Ishikawa (cell line): ENCODE measurements at regions not wholly inside any gene's neighbourhood (a gene's known extent, or its start where the extent isn't known, plus 50 kb on each side); places are given as distances from the start of the nearest gene placed in this dataset.

Experiments used
- CEBPB ChIP-seq: IDR thresholded peaks from 2 replicates; pipeline ENCODE4 v1.6.1; 2012
- CREB1 ChIP-seq: IDR thresholded peaks from 2 replicates; pipeline ENCODE4 v1.6.1; 2012; ENCODE audit warnings: low read depth
- EGR1 ChIP-seq: IDR thresholded peaks from 2 replicates; pipeline ENCODE4 v1.6.1; 2012
- EP300 ChIP-seq: IDR thresholded peaks from 2 replicates; pipeline ENCODE4 v1.6.1; 2012; ENCODE audit warnings: borderline replicate concordance
- FOXM1 ChIP-seq: IDR thresholded peaks from 2 replicates; pipeline ENCODE4 v1.6.1; 2012; ENCODE audit warnings: low read depth, borderline replicate concordance
- NFIC ChIP-seq: IDR thresholded peaks from 2 replicates; pipeline ENCODE4 v1.6.1; 2012
- RAD21 ChIP-seq: IDR thresholded peaks from 2 replicates; pipeline ENCODE4 v1.6.1; 2012; ENCODE audit warnings: low read depth
- TAF1 ChIP-seq: IDR thresholded peaks from 2 replicates; pipeline ENCODE4 v1.6.1; 2012; ENCODE audit warnings: low read depth, mild to moderate bottlenecking
- TCF12 ChIP-seq: IDR thresholded peaks from 2 replicates; pipeline ENCODE4 v1.6.1; 2012; ENCODE audit warnings: low read depth
- TEAD4 ChIP-seq: IDR thresholded peaks from 2 replicates; pipeline ENCODE4 v1.6.1; 2012
- YY1 ChIP-seq: IDR thresholded peaks from 2 replicates; pipeline ENCODE4 v1.6.1; 2012; ENCODE audit warnings: low read depth
- ZBTB7A ChIP-seq: IDR thresholded peaks from 2 replicates; pipeline ENCODE4 v1.6.1; 2012; ENCODE audit warnings: low read depth
- TF ChIP-seq, protein P1 (sequence below): IDR thresholded peaks from 2 replicates; pipeline ENCODE4 v1.6.1; 2012
- TF ChIP-seq, protein P2 (sequence below): IDR thresholded peaks from 2 replicates; pipeline ENCODE4 v1.6.1; 2012; ENCODE audit warnings: low read depth, mild to moderate bottlenecking
- TF ChIP-seq, protein P3 (sequence below): IDR thresholded peaks from 2 replicates; pipeline ENCODE4 v1.6.1; 2012

DNA sequence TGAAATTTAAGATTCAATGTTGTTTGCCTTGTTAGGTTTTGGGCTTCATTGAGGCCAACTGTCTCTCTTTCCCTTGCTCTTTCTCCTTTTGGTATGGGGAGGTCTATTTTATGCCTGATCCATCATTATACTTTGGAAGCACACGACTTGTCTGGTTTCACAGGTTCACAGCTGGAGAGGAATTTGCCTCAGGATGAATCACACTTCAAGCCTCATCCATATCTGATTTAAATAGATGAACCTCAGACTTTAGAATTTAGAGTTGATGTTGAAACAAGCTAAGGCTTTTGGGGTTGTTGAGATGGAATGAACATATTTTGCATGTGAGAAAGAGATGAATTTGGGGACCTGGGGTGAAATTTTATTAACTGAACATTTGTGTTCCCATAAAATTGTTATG, 150.5 kb upstream of the IGFBP3 start:
- TF ChIP-seq, protein P1, sequence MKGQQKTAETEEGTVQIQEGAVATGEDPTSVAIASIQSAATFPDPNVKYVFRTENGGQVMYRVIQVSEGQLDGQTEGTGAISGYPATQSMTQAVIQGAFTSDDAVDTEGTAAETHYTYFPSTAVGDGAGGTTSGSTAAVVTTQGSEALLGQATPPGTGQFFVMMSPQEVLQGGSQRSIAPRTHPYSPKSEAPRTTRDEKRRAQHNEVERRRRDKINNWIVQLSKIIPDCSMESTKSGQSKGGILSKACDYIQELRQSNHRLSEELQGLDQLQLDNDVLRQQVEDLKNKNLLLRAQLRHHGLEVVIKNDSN: no peak
- TF ChIP-seq RAD21: no peak
- TF ChIP-seq EGR1: no peak
- no peak for TF ChIP-seq TCF12
- TF ChIP-seq EP300: no peak
- TF ChIP-seq, protein P2, sequence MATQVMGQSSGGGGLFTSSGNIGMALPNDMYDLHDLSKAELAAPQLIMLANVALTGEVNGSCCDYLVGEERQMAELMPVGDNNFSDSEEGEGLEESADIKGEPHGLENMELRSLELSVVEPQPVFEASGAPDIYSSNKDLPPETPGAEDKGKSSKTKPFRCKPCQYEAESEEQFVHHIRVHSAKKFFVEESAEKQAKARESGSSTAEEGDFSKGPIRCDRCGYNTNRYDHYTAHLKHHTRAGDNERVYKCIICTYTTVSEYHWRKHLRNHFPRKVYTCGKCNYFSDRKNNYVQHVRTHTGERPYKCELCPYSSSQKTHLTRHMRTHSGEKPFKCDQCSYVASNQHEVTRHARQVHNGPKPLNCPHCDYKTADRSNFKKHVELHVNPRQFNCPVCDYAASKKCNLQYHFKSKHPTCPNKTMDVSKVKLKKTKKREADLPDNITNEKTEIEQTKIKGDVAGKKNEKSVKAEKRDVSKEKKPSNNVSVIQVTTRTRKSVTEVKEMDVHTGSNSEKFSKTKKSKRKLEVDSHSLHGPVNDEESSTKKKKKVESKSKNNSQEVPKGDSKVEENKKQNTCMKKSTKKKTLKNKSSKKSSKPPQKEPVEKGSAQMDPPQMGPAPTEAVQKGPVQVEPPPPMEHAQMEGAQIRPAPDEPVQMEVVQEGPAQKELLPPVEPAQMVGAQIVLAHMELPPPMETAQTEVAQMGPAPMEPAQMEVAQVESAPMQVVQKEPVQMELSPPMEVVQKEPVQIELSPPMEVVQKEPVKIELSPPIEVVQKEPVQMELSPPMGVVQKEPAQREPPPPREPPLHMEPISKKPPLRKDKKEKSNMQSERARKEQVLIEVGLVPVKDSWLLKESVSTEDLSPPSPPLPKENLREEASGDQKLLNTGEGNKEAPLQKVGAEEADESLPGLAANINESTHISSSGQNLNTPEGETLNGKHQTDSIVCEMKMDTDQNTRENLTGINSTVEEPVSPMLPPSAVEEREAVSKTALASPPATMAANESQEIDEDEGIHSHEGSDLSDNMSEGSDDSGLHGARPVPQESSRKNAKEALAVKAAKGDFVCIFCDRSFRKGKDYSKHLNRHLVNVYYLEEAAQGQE: no peak
- TF ChIP-seq NFIC: no peak
- no peak for TF ChIP-seq FOXM1
- no peak for TF ChIP-seq YY1
- no peak for TF ChIP-seq CEBPB
- no peak for TF ChIP-seq TAF1
- TF ChIP-seq ZBTB7A: no peak
- no peak for TF ChIP-seq TEAD4
- no peak for TF ChIP-seq CREB1
- TF ChIP-seq, protein P3, sequence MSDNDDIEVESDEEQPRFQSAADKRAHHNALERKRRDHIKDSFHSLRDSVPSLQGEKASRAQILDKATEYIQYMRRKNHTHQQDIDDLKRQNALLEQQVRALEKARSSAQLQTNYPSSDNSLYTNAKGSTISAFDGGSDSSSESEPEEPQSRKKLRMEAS: no peak

DNA sequence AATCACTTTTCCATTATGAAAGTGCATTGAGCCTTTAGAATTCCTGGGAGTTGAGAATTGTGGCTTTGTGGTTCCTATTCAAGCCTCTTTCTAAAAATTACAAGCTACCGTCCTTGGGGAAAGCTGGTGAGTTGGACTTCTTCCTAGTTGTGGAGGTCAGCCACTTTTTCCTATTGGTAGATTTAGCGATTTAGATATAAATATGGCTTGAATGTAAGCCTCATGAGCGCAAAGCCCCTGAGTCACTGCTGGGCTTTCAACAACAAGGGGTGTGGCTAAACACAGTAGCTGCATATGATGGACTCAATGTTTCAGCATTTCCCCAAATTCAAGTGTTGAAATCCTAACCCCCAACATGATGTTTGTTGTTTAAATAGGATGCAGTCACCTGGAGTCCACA, 150.0 kb upstream of the IGFBP3 start:
- TF ChIP-seq EP300 (no peak), FOXM1 (no peak), RAD21 (no peak), TEAD4 (no peak)

DNA sequence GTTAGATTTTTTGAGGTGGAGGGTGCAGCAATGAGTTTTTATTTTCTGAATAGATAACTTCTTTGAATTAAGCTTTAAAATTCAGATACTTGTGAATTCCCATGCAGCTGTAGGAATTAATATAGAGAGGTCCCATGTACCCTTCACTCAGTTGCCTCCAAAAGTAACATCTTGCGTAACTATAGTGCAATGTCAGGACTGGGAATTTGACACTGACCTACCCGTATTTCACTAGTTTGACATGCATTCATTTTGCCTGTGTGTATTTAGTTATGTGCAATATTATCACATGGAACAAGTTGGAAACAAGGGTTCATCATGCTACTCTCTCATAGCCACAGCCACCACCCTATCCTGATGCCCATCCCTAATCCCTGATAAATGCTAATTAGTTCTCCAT, 147.1 kb upstream of the IGFBP3 start:
- no peak for TF ChIP-seq EP300
- peak; percentile 61 for TF ChIP-seq CEBPB

DNA sequence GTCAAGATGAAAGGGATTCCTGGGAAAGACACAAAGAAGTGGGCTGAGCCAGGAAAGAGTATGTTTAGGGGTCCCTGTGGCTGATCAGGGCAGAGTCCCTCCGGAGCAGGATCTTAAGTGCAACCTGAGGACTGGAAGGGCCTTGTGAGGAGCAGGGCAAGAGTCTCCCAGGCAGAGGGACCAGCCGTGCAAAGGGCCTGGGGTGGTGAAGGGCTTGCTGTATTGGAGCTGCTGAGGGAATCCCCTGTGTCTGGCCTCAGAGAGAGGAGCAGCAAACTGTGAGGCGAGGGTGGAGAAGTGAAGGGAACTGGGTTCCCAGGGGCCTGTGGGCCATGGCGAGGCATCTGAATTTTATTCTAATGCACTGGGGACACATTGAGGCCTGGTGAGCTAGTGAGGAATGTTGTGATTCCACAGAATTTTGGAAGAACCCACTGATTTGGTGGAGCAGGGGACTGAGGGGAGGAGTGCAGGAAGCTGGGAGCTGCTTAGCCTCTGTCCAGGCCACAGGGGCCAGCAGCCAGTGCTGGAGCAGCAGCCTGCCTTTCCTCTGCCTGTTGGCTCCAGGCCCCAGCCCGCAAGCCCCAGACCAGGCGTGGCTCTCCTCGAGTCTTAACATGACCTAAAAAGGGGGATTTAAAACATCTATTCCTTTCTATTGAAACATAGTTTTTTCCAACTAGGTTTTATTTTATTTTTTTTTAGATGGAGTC, 138.4 kb upstream of the IGFBP3 start:
- no peak for TF ChIP-seq CREB1
- TF ChIP-seq TCF12: no peak
- TF ChIP-seq, protein P1: no peak
- TF ChIP-seq, protein P3: no peak
- TF ChIP-seq FOXM1: no peak
- TF ChIP-seq NFIC: no peak
- no peak for TF ChIP-seq YY1
- no peak for TF ChIP-seq EP300
- TF ChIP-seq TEAD4: no peak
- TF ChIP-seq, protein P2: no peak
- TF ChIP-seq ZBTB7A: no peak
- TF ChIP-seq TAF1: no peak
- TF ChIP-seq EGR1: no peak
- no peak for TF ChIP-seq RAD21
- TF ChIP-seq CEBPB: no peak

DNA sequence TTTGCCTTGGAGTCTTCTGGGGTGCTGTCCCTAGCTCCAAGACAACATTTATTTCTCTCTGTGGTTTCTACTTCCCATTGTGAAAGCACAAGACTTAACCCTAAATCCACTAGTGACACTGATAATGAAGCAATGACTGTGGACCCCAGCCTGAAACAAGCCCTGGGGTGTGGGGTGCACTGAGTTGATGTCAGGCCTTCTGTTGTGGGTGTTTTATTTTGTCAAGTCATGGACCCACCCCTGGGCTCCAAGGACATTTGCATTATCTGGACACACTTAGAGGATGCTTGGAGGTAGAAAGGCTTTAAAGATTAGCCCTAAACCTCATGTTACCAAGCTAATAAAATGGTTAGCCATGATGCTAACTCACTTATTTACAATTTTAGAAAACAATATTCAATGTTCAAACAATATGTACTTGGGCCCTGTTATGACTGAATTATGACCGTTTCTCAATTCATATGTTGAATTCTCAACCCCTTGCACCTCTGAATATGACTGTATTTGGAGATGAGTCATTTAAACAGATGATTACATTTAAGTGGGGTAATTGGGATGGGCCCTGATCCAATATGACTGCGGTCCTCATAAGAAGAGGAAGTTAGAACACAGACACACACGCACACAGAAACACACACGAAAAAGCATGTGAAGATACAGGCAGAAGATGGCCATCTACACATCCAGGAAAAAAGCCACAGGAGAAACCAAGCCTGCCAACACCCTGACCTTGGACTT, 137.2 kb upstream of the IGFBP3 start:
- TF ChIP-seq TEAD4 (no peak), EP300 (no peak), RAD21 (no peak), ZBTB7A (no peak), NFIC (no peak), EGR1 (no peak), TAF1 (no peak), CEBPB (no peak)
- TF ChIP-seq, protein P3: no peak
- TF ChIP-seq, protein P1: no peak
- TF ChIP-seq, protein P2: no peak
